Esophagus squamous epithelium (tissue), 4 donors: ENCODE measurements at regions not wholly inside any gene's neighbourhood (a gene's known extent, or its start where the extent isn't known, plus 50 kb on each side); places are given as distances from the start of the nearest gene placed in this dataset.

ENCODE experiments used
- POLR2A ChIP-seq, 4 donors: fragments of 450-650 bp; IDR thresholded peaks; one replicate each; pipeline ENCODE4 v1.6.1; 2017; ENCODE audit warnings: antibody characterized with exemption in 4 of 4, mild to moderate bottlenecking in 4 of 4, moderate library complexity in 3 of 4
- TF ChIP-seq, protein P1 (sequence below), 6 experiments: fragments of 450-650 bp in 4 of 6; fragments of 200-600 bp in 2 of 6; sonication (generic) in 2 of 6; IDR thresholded peaks; one replicate each; pipeline ENCODE4 v1.5.1; 2016 to 2019; ENCODE audit warnings: antibody characterized with exemption in 6 of 6, mild to moderate bottlenecking in 4 of 6, moderate library complexity in 4 of 6

DNA sequence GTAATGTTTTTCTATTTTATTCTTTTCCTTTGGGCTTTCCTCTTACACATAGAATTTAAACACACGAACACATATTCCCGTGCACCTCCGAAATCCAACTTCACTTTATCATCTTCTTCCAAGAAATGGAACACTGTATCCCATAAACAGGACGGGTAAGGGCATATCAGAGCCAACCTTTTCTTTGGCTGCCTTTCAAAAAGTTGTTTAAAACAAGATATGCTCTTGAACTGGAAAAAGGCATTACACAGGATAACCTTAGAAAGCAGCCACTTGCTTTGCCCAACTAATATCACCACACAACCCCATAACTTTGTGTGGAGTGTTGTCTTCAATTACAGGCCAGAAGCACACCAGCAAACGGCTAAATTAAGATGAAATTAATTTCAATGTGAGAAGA, 65.3 kb upstream of the CDKN3 start:
- TF ChIP-seq, protein P1, sequence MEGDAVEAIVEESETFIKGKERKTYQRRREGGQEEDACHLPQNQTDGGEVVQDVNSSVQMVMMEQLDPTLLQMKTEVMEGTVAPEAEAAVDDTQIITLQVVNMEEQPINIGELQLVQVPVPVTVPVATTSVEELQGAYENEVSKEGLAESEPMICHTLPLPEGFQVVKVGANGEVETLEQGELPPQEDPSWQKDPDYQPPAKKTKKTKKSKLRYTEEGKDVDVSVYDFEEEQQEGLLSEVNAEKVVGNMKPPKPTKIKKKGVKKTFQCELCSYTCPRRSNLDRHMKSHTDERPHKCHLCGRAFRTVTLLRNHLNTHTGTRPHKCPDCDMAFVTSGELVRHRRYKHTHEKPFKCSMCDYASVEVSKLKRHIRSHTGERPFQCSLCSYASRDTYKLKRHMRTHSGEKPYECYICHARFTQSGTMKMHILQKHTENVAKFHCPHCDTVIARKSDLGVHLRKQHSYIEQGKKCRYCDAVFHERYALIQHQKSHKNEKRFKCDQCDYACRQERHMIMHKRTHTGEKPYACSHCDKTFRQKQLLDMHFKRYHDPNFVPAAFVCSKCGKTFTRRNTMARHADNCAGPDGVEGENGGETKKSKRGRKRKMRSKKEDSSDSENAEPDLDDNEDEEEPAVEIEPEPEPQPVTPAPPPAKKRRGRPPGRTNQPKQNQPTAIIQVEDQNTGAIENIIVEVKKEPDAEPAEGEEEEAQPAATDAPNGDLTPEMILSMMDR (IDR thresholded peaks at IDR 0.05), result no peak
- TF ChIP-seq POLR2A (IDR thresholded peaks at IDR 0.05), result no peak
